HEK293 (cell line): ENCODE measurements at regions not wholly inside any gene's neighbourhood (a gene's known extent, or its start where the extent isn't known, plus 50 kb on each side); places are given as distances from the start of the nearest gene placed in this dataset.

Source experiments
- CTCF ChIA-PET: fragments of 350-600 bp; formaldehyde crosslinking; extraction: SDS; loops from one replicate; lab custom pipeline; 2021; ENCODE audit warnings: antibody characterized with exemption; lab: Yijun Ruan, JAX
- POLR2A ChIA-PET: fragments of 300-600 bp; formaldehyde crosslinking; extraction: SDS; loops from one replicate; lab custom pipeline; 2020; ENCODE audit warnings: antibody characterized with exemption, inconsistent platforms; lab: Yijun Ruan, JAX
- H3K27ac ChIP-seq: fragments of 200-500 bp; sonication (Bioruptor generic); 2 replicates; pipeline ENCODE4 v1.5.1; 2014; ENCODE audit warnings: low read depth, low read length, control low read depth, inconsistent platforms; ENCODE audit errors: extremely low read depth
- H3K36me3 ChIP-seq, 2 experiments: fragments of 200-500 bp in 1 of 2; sonication (Bioruptor generic) in 1 of 2; 1 replicate in 1 of 2; 2 replicates in 1 of 2; pipeline ENCODE4 v1.5.1; 2014 to 2017; ENCODE audit warnings: inconsistent platforms in 2 of 2, low read length in 2 of 2; ENCODE audit not compliant: control insufficient read depth in 2 of 2, insufficient read depth in 1 of 2
- H3K4me1 ChIP-seq: fragments of 200-500 bp; sonication (Bioruptor generic); 2 replicates; pipeline ENCODE4 v1.5.1; 2014; ENCODE audit warnings: mild to moderate bottlenecking, low read length, inconsistent platforms; ENCODE audit not compliant: control insufficient read depth, insufficient read depth
- H3K4me3 ChIP-seq: 2 replicates; pipeline ENCODE4 v1.5.1; 2011; ENCODE audit warnings: low read depth, mild to moderate bottlenecking, control low read depth, low read length, moderate library complexity
- H3K9me3 ChIP-seq: fragments of 200-500 bp; sonication (Bioruptor generic); 2 replicates; pipeline ENCODE4 v1.5.1; 2014; ENCODE audit warnings: low read depth, low read length, inconsistent platforms; ENCODE audit not compliant: control insufficient read depth, insufficient read depth
- SETDB1 ChIP-seq: IDR thresholded peaks from one replicate; pipeline ENCODE4 v1.6.1; 2017; ENCODE audit warnings: mild to moderate bottlenecking, low read length, moderate library complexity, mixed read lengths; ENCODE audit not compliant: insufficient read length
- SP2 ChIP-seq: fragments of 450-650 bp; formaldehyde crosslinking; IDR thresholded peaks from 2 replicates; pipeline ENCODE4 v1.5.1; 2016; ENCODE audit warnings: missing biosample characterization, missing genetic modification characterization
- TRIM28 ChIP-seq: IDR thresholded peaks from 2 replicates; pipeline ENCODE4 v1.6.1; 2011; ENCODE audit warnings: low read length, control low read depth, borderline replicate concordance
- ZNF221 ChIP-seq: fragments of 450-650 bp; formaldehyde crosslinking; IDR thresholded peaks from 2 replicates; pipeline ENCODE4 v1.5.1; 2017; ENCODE audit warnings: missing biosample characterization, missing genetic modification characterization, borderline replicate concordance
- ZNF280D ChIP-seq: fragments of 450-650 bp; formaldehyde crosslinking; IDR thresholded peaks from 2 replicates; pipeline ENCODE4 v1.5.1; 2016; ENCODE audit warnings: missing biosample characterization, missing genetic modification characterization
- ZNF335 ChIP-seq: fragments of 450-650 bp; formaldehyde crosslinking; conservative IDR thresholded peaks from 2 replicates; pipeline ENCODE4 v1.5.1; 2016; ENCODE audit warnings: missing biosample characterization, missing genetic modification characterization
- ZNF549 ChIP-seq: fragments of 450-650 bp; IDR thresholded peaks from 2 replicates; pipeline ENCODE4 v1.5.1; 2018; ENCODE audit warnings: missing biosample characterization, missing genetic modification characterization, mild to moderate bottlenecking, inconsistent platforms, moderate library complexity
- ZNF555 ChIP-seq: fragments of 450-650 bp; formaldehyde crosslinking; conservative IDR thresholded peaks from 2 replicates; pipeline ENCODE4 v1.5.1; 2017; ENCODE audit warnings: missing biosample characterization, mild to moderate bottlenecking, missing genetic modification characterization, inconsistent platforms
- ZNF558 ChIP-seq: fragments of 450-650 bp; formaldehyde crosslinking; IDR thresholded peaks from 2 replicates; pipeline ENCODE4 v1.5.1; 2016; ENCODE audit warnings: missing biosample characterization, missing genetic modification characterization
- ZNF596 ChIP-seq: fragments of 450-650 bp; IDR thresholded peaks from 2 replicates; pipeline ENCODE4 v1.5.0; 2018; ENCODE audit warnings: missing biosample characterization, mild to moderate bottlenecking, missing genetic modification characterization, moderate library complexity
- ZNF747 ChIP-seq: fragments of 450-650 bp; formaldehyde crosslinking; IDR thresholded peaks from 2 replicates; pipeline ENCODE4 v1.5.1; 2016; ENCODE audit warnings: missing biosample characterization, missing genetic modification characterization
- ZNF76 ChIP-seq: fragments of 450-650 bp; formaldehyde crosslinking; IDR thresholded peaks from 2 replicates; pipeline ENCODE4; 2016; ENCODE audit warnings: low read depth, missing biosample characterization, missing genetic modification characterization, borderline replicate concordance
- TF ChIP-seq, protein P1 (sequence below): IDR thresholded peaks from 2 replicates; pipeline ENCODE4 v1.6.1; 2011; ENCODE audit warnings: mild to moderate bottlenecking, low read depth, low read length, borderline replicate concordance
- TF ChIP-seq, protein P2 (sequence below): fragments of 450-650 bp; formaldehyde crosslinking; IDR thresholded peaks from 2 replicates; pipeline ENCODE4 v1.5.1; 2017; ENCODE audit warnings: missing biosample characterization, missing genetic modification characterization
- TF ChIP-seq, protein P3 (sequence below): fragments of 450-650 bp; IDR thresholded peaks from 2 replicates; pipeline ENCODE4 v1.5.1; 2018; ENCODE audit warnings: missing biosample characterization, mild to moderate bottlenecking, missing genetic modification characterization

DNA sequence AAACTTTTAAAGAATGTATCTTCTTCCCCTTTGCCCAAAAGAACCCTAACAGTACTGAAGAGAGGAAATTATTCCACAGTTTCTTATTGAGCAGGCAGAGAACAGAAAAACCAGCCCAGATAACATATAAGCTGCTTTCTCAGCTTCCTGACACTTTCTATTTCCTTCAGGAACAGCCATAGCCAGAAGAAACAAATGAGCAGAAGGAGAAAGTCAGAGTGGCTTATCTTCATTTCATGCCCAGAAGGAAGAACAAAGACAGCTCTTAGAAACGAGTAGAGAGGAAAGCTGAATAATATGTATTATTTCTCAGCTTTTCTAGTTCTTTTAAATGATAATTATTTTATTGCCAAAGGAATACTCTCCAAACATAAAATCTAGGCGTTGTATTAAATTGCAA lies 793.7 kb downstream of the GRIK2 start (continued):
- TF ChIP-seq ZNF280D (tag by site-specific recombination), result no peak
- no peak for TF ChIP-seq ZNF555 (tag by site-specific recombination)
- TF ChIP-seq, protein P1, sequence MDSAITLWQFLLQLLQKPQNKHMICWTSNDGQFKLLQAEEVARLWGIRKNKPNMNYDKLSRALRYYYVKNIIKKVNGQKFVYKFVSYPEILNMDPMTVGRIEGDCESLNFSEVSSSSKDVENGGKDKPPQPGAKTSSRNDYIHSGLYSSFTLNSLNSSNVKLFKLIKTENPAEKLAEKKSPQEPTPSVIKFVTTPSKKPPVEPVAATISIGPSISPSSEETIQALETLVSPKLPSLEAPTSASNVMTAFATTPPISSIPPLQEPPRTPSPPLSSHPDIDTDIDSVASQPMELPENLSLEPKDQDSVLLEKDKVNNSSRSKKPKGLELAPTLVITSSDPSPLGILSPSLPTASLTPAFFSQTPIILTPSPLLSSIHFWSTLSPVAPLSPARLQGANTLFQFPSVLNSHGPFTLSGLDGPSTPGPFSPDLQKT, result no peak
- TF ChIP-seq, protein P2, sequence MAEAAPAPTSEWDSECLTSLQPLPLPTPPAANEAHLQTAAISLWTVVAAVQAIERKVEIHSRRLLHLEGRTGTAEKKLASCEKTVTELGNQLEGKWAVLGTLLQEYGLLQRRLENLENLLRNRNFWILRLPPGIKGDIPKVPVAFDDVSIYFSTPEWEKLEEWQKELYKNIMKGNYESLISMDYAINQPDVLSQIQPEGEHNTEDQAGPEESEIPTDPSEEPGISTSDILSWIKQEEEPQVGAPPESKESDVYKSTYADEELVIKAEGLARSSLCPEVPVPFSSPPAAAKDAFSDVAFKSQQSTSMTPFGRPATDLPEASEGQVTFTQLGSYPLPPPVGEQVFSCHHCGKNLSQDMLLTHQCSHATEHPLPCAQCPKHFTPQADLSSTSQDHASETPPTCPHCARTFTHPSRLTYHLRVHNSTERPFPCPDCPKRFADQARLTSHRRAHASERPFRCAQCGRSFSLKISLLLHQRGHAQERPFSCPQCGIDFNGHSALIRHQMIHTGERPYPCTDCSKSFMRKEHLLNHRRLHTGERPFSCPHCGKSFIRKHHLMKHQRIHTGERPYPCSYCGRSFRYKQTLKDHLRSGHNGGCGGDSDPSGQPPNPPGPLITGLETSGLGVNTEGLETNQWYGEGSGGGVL (tag by site-specific recombination), result no peak

GRCh38 chr6:102195311-102195710 lies 801.8 kb downstream of the GRIK2 start:
- H3K27ac ChIP-seq, result no peak overlapping the region
- TF ChIP-seq, protein P3, sequence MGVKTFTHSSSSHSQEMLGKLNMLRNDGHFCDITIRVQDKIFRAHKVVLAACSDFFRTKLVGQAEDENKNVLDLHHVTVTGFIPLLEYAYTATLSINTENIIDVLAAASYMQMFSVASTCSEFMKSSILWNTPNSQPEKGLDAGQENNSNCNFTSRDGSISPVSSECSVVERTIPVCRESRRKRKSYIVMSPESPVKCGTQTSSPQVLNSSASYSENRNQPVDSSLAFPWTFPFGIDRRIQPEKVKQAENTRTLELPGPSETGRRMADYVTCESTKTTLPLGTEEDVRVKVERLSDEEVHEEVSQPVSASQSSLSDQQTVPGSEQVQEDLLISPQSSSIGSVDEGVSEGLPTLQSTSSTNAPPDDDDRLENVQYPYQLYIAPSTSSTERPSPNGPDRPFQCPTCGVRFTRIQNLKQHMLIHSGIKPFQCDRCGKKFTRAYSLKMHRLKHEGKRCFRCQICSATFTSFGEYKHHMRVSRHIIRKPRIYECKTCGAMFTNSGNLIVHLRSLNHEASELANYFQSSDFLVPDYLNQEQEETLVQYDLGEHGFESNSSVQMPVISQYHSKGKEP, result no peak
- TF ChIP-seq ZNF76 (tag by site-specific recombination) (no peak), TRIM28 (peak; percentile 66; the same call in 1 of the 2 replicates), SETDB1 (peak; percentile 88)
- TF ChIP-seq, all 188 proteins: peak for 2
- H3K4me1 ChIP-seq, result no peaks in the 10 kb centered on the region
- H3K36me3 ChIP-seq, result no peaks in the 10 kb centered on the region
- no peaks in the 10 kb centered on the region for H3K9me3 ChIP-seq
- ChIA-PET CTCF (no interaction called here), POLR2A (no interaction called here)
- H3K4me3 ChIP-seq, result no peak overlapping the region

- Histone ChIP-seq H3K4me3 (no peak overlapping the region), H3K4me1 (no peaks in the 10 kb centered on the region)
- TF ChIP-seq SETDB1 (peak; percentile 86), SP2 (tag by site-specific recombination) (no peak), TRIM28 (peak; percentile 96; the same call in 1 of the 2 replicates)
- TF ChIP-seq, all 188 proteins: peak for 2
- Histone ChIP-seq H3K27ac (no peak overlapping the region), H3K9me3 (no peaks in the 10 kb centered on the region), H3K36me3 (no peaks in the 10 kb centered on the region)
- CTCF ChIA-PET, result no interaction called here
- POLR2A ChIA-PET, result no interaction called here
Observed at GRCh38 chr6:102197211-102197610, 803.7 kb downstream of the GRIK2 start.

GRCh38 chr6:102204351-102204750 lies 810.8 kb downstream of the GRIK2 start:
- H3K4me3 ChIP-seq, result no peak overlapping the region
- no peak overlapping the region for H3K27ac ChIP-seq
- POLR2A ChIA-PET, result no interaction called here
- TF ChIP-seq ZNF747 (tag by site-specific recombination) (no peak), ZNF549 (tag by site-specific recombination) (no peak), ZNF596 (tag by site-specific recombination) (no peak), ZNF335 (tag by site-specific recombination) (no peak), ZNF558 (tag by site-specific recombination) (no peak), ZNF221 (tag by site-specific recombination) (no peak)
- TF ChIP-seq, all 188 proteins: peak for 0
- Histone ChIP-seq H3K36me3 (no peaks in the 10 kb centered on the region), H3K4me1 (no peaks in the 10 kb centered on the region), H3K9me3 (no peaks in the 10 kb centered on the region)
- CTCF ChIA-PET, result no interaction called here
